SK-N-MC (cell line): ENCODE measurements at regions not wholly inside any gene's neighbourhood (a gene's known extent, or its start where the extent isn't known, plus 50 kb on each side); places are given as distances from the start of the nearest gene placed in this dataset.

Experiments
- EZH2 ChIP-seq: fragments of 200-600 bp; sonication (generic); IDR thresholded peaks from one replicate; pipeline ENCODE4 v1.6.1; 2017; ENCODE audit warnings: antibody characterized with exemption
- FOXP2 ChIP-seq: optimal IDR thresholded peaks from 2 replicates; pipeline ENCODE3; 2011; ENCODE audit warnings: mild to moderate bottlenecking, moderate library complexity; ENCODE audit not compliant: insufficient read depth; ENCODE audit errors: extremely low read length, control extremely low read depth
- POLR2AphosphoS5 ChIP-seq: IDR thresholded peaks from 2 replicates; pipeline ENCODE4 v1.6.1; 2012; ENCODE audit warnings: mild to moderate bottlenecking, low read depth, low read length, borderline replicate concordance

DNA sequence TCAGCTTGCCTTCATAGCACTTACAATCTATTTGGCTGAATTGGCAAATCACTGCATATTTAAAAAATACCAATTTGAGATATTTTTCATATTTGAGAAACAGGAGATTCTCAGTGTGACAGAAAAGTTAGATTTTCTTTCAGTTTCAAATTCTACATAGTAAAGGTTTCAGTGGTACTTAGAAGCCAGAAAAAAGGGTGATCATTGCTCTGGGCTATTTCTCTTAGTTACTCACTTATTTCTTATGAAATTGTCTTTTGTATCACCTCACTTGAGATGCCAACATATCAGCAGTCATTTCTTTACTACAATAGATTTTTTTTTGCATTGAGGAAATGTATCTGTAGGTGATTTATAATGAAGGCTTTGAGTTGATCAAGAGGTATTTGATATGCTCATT is 478.2 kb downstream of the GATA3 start:
- TF ChIP-seq EZH2 (no peak), POLR2AphosphoS5 (no peak), FOXP2 (no peak)
